Fibroblast of villous mesenchyme (primary cell): ENCODE measurements at regions not wholly inside any gene's neighbourhood (a gene's known extent, or its start where the extent isn't known, plus 50 kb on each side); places are given as distances from the start of the nearest gene placed in this dataset.

ENCODE experiments used
- DNase-seq: peaks from one replicate; pipeline ENCODE4 v3.0.0-alpha.2; 2010; ENCODE audit warnings: low read depth
- H3K4me3 ChIP-seq: 2 replicates; pipeline ENCODE4 v1.5.1; 2011; ENCODE audit warnings: low read depth, mild to moderate bottlenecking, low read length
- TF ChIP-seq, protein P1 (sequence below): IDR thresholded peaks from 2 replicates; pipeline ENCODE4 v1.5.1; 2012; ENCODE audit warnings: low read depth, mild to moderate bottlenecking, low read length; ENCODE audit not compliant: insufficient read depth

DNA sequence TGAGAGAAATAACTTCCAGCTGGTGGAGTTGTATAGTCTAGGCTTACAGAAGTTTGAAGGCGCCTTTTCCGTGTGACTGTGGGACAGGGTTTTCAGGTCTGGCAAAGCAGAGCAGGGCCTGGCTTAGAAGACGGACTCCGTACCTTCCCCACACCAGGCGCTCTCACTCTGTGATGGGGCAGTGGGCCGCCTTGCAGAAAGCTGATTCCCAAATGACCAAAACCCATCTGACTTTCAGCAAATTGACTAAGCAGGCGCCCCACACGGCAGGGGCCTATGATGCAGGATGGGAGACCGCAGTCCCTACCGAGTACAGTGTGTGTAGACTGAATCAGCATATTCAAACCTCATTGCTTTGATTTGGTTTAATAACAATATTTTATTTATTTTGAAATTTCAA, 85.8 kb upstream of the TMEM45B start:
- DNase-seq, result no peak
- no peak overlapping the region for H3K4me3 ChIP-seq
- TF ChIP-seq, protein P1, sequence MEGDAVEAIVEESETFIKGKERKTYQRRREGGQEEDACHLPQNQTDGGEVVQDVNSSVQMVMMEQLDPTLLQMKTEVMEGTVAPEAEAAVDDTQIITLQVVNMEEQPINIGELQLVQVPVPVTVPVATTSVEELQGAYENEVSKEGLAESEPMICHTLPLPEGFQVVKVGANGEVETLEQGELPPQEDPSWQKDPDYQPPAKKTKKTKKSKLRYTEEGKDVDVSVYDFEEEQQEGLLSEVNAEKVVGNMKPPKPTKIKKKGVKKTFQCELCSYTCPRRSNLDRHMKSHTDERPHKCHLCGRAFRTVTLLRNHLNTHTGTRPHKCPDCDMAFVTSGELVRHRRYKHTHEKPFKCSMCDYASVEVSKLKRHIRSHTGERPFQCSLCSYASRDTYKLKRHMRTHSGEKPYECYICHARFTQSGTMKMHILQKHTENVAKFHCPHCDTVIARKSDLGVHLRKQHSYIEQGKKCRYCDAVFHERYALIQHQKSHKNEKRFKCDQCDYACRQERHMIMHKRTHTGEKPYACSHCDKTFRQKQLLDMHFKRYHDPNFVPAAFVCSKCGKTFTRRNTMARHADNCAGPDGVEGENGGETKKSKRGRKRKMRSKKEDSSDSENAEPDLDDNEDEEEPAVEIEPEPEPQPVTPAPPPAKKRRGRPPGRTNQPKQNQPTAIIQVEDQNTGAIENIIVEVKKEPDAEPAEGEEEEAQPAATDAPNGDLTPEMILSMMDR, result no peak

DNA sequence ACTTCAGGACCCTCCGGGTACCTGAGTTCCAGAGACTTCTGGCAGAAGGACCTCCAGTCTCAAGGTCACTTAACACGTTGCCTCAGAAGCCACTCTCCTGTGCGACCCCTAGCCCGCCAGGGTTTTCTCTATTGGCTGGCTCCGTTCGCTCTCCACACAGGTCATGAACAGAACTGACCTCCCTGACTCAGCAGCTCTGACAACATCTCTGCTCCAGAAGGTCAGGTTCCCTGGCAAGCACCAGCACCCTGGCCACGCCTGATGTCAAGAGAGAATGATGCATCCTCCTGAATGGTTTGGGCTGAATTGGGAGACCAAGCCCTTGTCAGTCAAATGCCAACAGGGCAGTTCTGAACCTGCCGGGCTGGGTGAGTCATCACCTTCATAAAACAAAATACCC, 84.3 kb upstream of the TMEM45B start:
- DNase-seq, result no peak
- H3K4me3 ChIP-seq, result no peak overlapping the region
- TF ChIP-seq, protein P1, result no peak

DNA sequence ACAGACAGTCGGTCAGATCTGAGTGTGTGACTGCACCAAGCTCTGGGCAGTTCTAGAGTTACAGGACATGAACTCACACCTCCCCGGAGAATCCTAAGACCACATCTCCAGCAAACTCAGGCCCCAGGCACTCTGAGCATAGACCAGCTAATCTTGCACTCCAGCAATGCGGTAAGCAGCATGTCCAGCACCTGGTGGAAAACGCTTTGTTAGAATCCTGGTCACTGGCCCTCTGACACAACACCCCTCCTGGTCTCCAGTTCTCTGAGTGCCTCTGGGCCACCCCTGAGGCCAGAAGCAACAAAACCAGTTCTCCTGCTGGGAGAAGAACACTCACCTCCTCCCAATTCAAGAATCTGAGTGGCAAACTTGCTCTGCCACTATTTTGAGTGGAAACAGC, 82.7 kb upstream of the TMEM45B start:
- H3K4me3 ChIP-seq, result no peak overlapping the region
- TF ChIP-seq, protein P1, result no peak
- DNase-seq, result no peak

DNA sequence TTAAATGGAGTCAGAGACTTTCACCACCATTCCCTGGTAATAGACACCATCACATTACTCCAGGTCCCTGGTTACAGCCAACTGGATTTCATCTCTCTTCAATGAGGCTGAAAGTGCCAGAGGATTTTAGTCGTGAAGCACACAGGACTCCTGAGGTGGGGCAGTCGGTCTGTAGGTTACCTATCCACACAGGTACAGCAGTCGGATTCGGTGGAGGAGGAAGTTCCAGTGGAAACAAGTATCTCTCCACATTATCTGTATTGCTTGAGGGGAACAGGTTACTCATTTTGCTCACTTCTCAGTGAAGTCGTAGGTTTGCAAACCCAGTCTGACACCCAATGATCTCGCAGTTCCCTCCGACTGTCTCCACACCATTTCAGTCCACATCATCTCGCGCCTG, 82.3 kb upstream of the TMEM45B start:
- DNase-seq, result no peak
- TF ChIP-seq, protein P1, result no peak
- no peak overlapping the region for H3K4me3 ChIP-seq

DNA sequence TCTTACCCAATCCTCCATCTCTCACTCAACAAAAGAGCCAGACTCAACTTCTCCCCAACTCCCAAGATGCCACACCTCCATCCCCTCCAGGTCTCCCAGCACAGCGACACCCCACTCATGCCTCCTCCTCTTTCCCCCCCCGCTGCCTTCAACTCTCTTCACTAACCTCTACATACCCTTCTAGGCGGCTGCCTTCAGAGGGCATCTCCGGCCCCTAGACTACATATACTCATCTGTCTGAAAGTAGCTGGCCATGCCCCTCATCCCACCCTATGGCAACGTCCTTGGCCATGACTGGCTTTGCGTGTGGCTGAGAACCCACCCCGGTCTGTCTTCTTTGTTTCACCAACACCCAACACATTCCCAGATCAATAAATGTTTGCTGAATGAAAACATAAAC, 81.7 kb upstream of the TMEM45B start:
- TF ChIP-seq, protein P1, result no peak
- DNase-seq, result no peak
- H3K4me3 ChIP-seq, result no peak overlapping the region

DNA sequence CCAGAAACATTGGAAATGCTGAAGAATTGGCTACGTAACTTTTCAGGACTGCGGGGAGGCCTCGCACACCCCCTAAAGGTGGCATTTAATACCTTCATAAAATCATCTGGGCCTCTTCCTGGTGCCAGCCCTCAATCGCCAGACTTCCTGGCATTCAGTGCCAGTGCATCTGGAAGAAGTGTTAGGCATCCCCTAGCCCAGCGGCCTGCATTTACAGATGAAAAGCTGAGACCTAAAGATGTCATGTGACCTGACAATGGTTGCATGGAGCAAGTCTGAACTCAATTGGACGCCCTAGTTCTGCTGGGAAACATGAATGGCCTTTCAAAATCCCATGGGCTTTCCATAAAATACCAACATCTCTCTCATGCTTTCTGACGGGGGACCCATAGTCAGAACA, 81.0 kb upstream of the TMEM45B start:
- no peak for DNase-seq
- TF ChIP-seq, protein P1, result no peak
- no peak overlapping the region for H3K4me3 ChIP-seq

DNA sequence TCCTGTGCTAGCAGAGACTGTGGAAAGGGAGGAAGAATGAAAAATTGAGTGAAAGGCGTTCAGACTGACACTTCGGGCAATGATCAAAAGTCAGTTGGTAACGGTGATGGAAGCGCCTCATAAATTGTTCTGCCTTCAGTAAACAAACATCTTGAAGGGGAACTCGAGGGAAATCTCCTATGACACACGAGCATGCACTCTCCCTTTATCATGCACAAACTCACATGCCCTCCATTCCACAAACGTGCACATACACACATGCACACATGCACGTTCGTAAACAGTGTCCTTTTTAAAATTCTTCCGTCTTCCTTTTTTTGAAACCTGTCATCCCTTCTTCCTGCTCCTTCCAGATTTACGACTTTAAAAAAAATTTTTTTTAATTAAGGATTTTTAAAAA, 77.8 kb upstream of the TMEM45B start:
- no peak for DNase-seq
- TF ChIP-seq, protein P1, result no peak
- H3K4me3 ChIP-seq, result no peak overlapping the region
